H4 (cell line): ENCODE measurements at regions not wholly inside any gene's neighbourhood (a gene's known extent, or its start where the extent isn't known, plus 50 kb on each side); places are given as distances from the start of the nearest gene placed in this dataset.
A peak's percentile ranks its signal among the peaks of the same experiment; 100 is the strongest.

Experiments used
- DNase-seq: peaks from one replicate; pipeline ENCODE4 v3.0.0-alpha.2; 2015; ENCODE audit warnings: low spot score

- DNase-seq, result no peak
These were observed 285.3 kb downstream of the ENC1 start for GRCh38 chr5:74355041-74355824.

- no peak for DNase-seq
These were observed 288.3 kb downstream of the ENC1 start for GRCh38 chr5:74352256-74352655.

- DNase-seq, result peak; percentile 34
These were observed 297.4 kb downstream of the ENC1 start for GRCh38 chr5:74342948-74343682.

- no peak for DNase-seq
These were observed 298.3 kb downstream of the ENC1 start for GRCh38 chr5:74342182-74342581.

GRCh38 chr5:74341221-74341620, 299.3 kb downstream of the ENC1 start:
- no peak for DNase-seq

GRCh38 chr5:74340476-74340875, 300.1 kb downstream of the ENC1 start:
- no peak for DNase-seq

GRCh38 chr5:74337984-74338310, 302.6 kb downstream of the ENC1 start:
- no peak for DNase-seq

GRCh38 chr5:74337254-74337983, 303.1 kb downstream of the ENC1 start:
- no peak for DNase-seq

- DNase-seq, result no peak
These were observed 304.2 kb downstream of the ENC1 start for GRCh38 chr5:74336297-74336696.

- no peak for DNase-seq
These were observed 305.7 kb downstream of the ENC1 start for GRCh38 chr5:74334762-74335384.

- DNase-seq, result no peak
These were observed 306.3 kb downstream of the ENC1 start for GRCh38 chr5:74334062-74334761.

- DNase-seq, result no peak
These were observed 307.1 kb downstream of the ENC1 start for GRCh38 chr5:74333430-74333829.

- no peak for DNase-seq
These were observed 307.8 kb downstream of the ENC1 start for GRCh38 chr5:74332682-74333081.

GRCh38 chr5:74332006-74332405, 308.5 kb downstream of the ENC1 start:
- DNase-seq, result no peak

- no peak for DNase-seq
These were observed 312.3 kb downstream of the ENC1 start for GRCh38 chr5:74328221-74328630.

- DNase-seq, result no peak
These were observed 313.2 kb downstream of the ENC1 start for GRCh38 chr5:74327339-74327685.

- DNase-seq, result peak; percentile 92
These were observed 313.8 kb downstream of the ENC1 start for GRCh38 chr5:74326571-74327338.

- DNase-seq, result no peak
These were observed 314.7 kb downstream of the ENC1 start for GRCh38 chr5:74325866-74326265.

- no peak for DNase-seq
These were observed 316.0 kb downstream of the ENC1 start for GRCh38 chr5:74324556-74324955.

GRCh38 chr5:74322944-74323343, 317.6 kb downstream of the ENC1 start:
- no peak for DNase-seq

- no peak for DNase-seq
These were observed 318.3 kb downstream of the ENC1 start for GRCh38 chr5:74322191-74322590.
